CD14-positive monocyte (primary cell): ENCODE measurements at regions not wholly inside any gene's neighbourhood (a gene's known extent, or its start where the extent isn't known, plus 50 kb on each side); places are given as distances from the start of the nearest gene placed in this dataset.

Source experiments
- DNase-seq, 3 donors: peaks; one replicate each; pipeline ENCODE4 v3.0.0-alpha.2; 2011 to 2022
- H2AFZ ChIP-seq: 2 replicates; pipeline ENCODE4 v1.6.0; 2012; ENCODE audit warnings: mild to moderate bottlenecking, low read depth, low read length, inconsistent platforms; ENCODE audit not compliant: insufficient read depth, poor library complexity, severe bottlenecking
- H3K27ac ChIP-seq, 2 donors: 1 replicate in 1 of 2; 2 replicates in 1 of 2; pipeline ENCODE4 v1.5.1; 2012 to 2013; ENCODE audit warnings: low read length in 2 of 2, control low read depth in 1 of 2, inconsistent platforms in 1 of 2, low read depth in 1 of 2, mild to moderate bottlenecking in 1 of 2
- H3K27me3 ChIP-seq, 2 donors: one replicate each; pipeline versions ENCODE4 v1.6.0 to v1.6.1; 2011 to 2013; ENCODE audit warnings: low read length in 2 of 2; ENCODE audit not compliant: control insufficient read depth in 2 of 2, insufficient read depth in 2 of 2
- H3K36me3 ChIP-seq, 2 donors: replicated peaks in 1 of 2; 1 replicate in 1 of 2; 2 replicates in 1 of 2; pipeline versions ENCODE4 v1.5.1 to v1.6.1; 2012 to 2013; ENCODE audit warnings: low read length in 2 of 2, control low read depth in 1 of 2, inconsistent platforms in 1 of 2, mild to moderate bottlenecking in 1 of 2; ENCODE audit not compliant: insufficient read depth in 2 of 2, control insufficient read depth in 1 of 2
- H3K4me1 ChIP-seq, 2 donors: 1 replicate in 1 of 2; 2 replicates in 1 of 2; pipeline versions ENCODE4 v1.5.1 to v1.6.1; 2012 to 2013; ENCODE audit warnings: low read length in 2 of 2, control low read depth in 1 of 2, inconsistent platforms in 1 of 2, mild to moderate bottlenecking in 1 of 2, moderate library complexity in 1 of 2; ENCODE audit not compliant: insufficient read depth in 2 of 2, control insufficient read depth in 1 of 2
- H3K4me2 ChIP-seq: replicated peaks from 2 replicates; pipeline ENCODE3; 2012; ENCODE audit warnings: low read length, moderate library complexity, mild to moderate bottlenecking; ENCODE audit not compliant: poor library complexity, severe bottlenecking; ENCODE audit errors: extremely low read depth
- H3K4me3 ChIP-seq, 3 experiments: fragments of 200-600 bp in 1 of 3; sonication (generic) in 1 of 3; replicated peaks in 1 of 3; 1 replicate in 2 of 3; 2 replicates in 1 of 3; pipeline ENCODE4 v1.5.1; 2011 to 2013; ENCODE audit warnings: low read length in 3 of 3, mild to moderate bottlenecking in 3 of 3, control low read depth in 2 of 3, low read depth in 2 of 3, inconsistent platforms in 1 of 3, moderate library complexity in 1 of 3
- H3K79me2 ChIP-seq: 2 replicates; pipeline ENCODE4 v1.6.0; 2012; ENCODE audit warnings: mild to moderate bottlenecking, control low read depth, inconsistent platforms, low read length, moderate library complexity; ENCODE audit not compliant: insufficient read depth
- H3K9ac ChIP-seq: 2 replicates; pipeline ENCODE4 v1.6.0; 2017; ENCODE audit warnings: low read length, mild to moderate bottlenecking; ENCODE audit not compliant: insufficient read depth, poor library complexity, severe bottlenecking
- H3K9me3 ChIP-seq, 2 donors: replicated peaks in 1 of 2; 1 replicate in 1 of 2; 2 replicates in 1 of 2; pipeline versions ENCODE4 v1.5.1 to v1.6.1; 2012 to 2013; ENCODE audit warnings: low read length in 2 of 2, control low read depth in 1 of 2; ENCODE audit not compliant: control insufficient read depth in 1 of 2, insufficient read depth in 1 of 2
- H4K20me1 ChIP-seq: 2 replicates; pipeline ENCODE4 v1.6.0; 2012; ENCODE audit warnings: mild to moderate bottlenecking, low read length, control low read depth, moderate library complexity; ENCODE audit not compliant: insufficient read depth
- H3K27ac Mint-ChIP-seq, 7 donors: one replicate each; pipeline ENCODE4 v1.8.0; 2020; ENCODE audit warnings: mild to moderate bottlenecking in 7 of 7, mixed read lengths in 7 of 7, moderate library complexity in 6 of 7, inconsistent platforms in 2 of 7
- H3K27me3 Mint-ChIP-seq, 3 donors: one replicate each; pipeline ENCODE4 v1.8.0; 2021 to 2022; ENCODE audit warnings: low read depth in 3 of 3, mild to moderate bottlenecking in 3 of 3, mixed read lengths in 3 of 3, moderate library complexity in 3 of 3, inconsistent platforms in 1 of 3
- H3K36me3 Mint-ChIP-seq, 2 donors: one replicate each; pipeline ENCODE4 v1.8.0; 2020; ENCODE audit warnings: mixed read lengths in 2 of 2, inconsistent platforms in 1 of 2, mild to moderate bottlenecking in 1 of 2
- H3K4me1 Mint-ChIP-seq: one replicate; pipeline ENCODE4 v1.8.0; 2020; ENCODE audit warnings: mild to moderate bottlenecking, mixed read lengths
- H3K4me3 Mint-ChIP-seq, 2 donors: one replicate each; pipeline ENCODE4 v1.8.0; 2020; ENCODE audit warnings: mild to moderate bottlenecking in 2 of 2, mixed read lengths in 2 of 2, moderate library complexity in 1 of 2
- H3K9me3 Mint-ChIP-seq, 7 donors: one replicate each; pipeline ENCODE4 v1.8.0; 2020 to 2022; ENCODE audit warnings: mixed read lengths in 7 of 7, mild to moderate bottlenecking in 6 of 7, moderate library complexity in 6 of 7, inconsistent platforms in 2 of 7
- WGBS: methylation state at CpG from one replicate; pipeline ENCODE4 v1.1.5; 2013; ENCODE audit warnings: missing lambda C conversion rate; ENCODE audit not compliant: insufficient coverage; 5-methylcytosine and 5-hydroxymethylcytosine counted together
- intact Hi-C, 2 donors: fragments of 100-400 bp; cut with micrococcal nuclease; formaldehyde crosslinking; loops; one replicate each; pipeline versions ENCODE4 v1.15.0 to v1.15.1; 2023
- TF ChIP-seq, protein P1 (sequence below): fragments of 200-600 bp; IDR thresholded peaks from one replicate; pipeline ENCODE4 v1.8.0; 2022; ENCODE audit warnings: antibody characterized with exemption, mild to moderate bottlenecking

DNA sequence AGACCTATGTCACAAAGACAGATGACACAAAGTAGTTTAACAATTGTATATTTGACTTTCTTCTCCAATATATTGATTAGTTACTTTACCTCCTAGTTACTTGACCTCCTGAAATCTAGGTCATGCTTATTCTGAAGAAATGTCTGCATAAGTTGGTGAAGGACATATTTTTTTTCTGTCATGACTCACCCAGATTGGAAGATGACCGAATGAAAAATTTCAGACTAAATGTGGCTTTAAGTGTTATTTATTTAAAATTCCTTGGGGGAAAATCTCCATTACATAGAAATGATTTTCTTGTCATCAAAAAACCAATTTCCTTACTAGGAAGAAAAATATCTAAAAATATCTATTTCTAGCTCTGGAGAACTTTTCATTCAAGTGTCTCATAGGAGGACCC lies 217.1 kb downstream of the POSTN start:
- no peaks in the 10 kb centered on the region for H3K27me3 Mint-ChIP-seq
- no peaks in the 10 kb centered on the region for H4K20me1 ChIP-seq
- H3K9ac ChIP-seq, result no peak overlapping the region
- H3K4me1 Mint-ChIP-seq, result no peaks in the 10 kb centered on the region
- H3K27me3 ChIP-seq, result no peaks in the 10 kb centered on the region
- no peak overlapping the region for H3K4me2 ChIP-seq
- H3K9me3 ChIP-seq, result peaks cover 0 to 5% of the 10 kb centered on the region in 2 donors
- TF ChIP-seq, protein P1, sequence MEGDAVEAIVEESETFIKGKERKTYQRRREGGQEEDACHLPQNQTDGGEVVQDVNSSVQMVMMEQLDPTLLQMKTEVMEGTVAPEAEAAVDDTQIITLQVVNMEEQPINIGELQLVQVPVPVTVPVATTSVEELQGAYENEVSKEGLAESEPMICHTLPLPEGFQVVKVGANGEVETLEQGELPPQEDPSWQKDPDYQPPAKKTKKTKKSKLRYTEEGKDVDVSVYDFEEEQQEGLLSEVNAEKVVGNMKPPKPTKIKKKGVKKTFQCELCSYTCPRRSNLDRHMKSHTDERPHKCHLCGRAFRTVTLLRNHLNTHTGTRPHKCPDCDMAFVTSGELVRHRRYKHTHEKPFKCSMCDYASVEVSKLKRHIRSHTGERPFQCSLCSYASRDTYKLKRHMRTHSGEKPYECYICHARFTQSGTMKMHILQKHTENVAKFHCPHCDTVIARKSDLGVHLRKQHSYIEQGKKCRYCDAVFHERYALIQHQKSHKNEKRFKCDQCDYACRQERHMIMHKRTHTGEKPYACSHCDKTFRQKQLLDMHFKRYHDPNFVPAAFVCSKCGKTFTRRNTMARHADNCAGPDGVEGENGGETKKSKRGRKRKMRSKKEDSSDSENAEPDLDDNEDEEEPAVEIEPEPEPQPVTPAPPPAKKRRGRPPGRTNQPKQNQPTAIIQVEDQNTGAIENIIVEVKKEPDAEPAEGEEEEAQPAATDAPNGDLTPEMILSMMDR, result no peak
- H3K79me2 ChIP-seq, result no peaks in the 10 kb centered on the region
- WGBS, result no CpG with 5 or more reads among the region's 1 CpG
- H3K27ac ChIP-seq, result no peak overlapping the region
- no peaks in the 10 kb centered on the region for H3K4me1 ChIP-seq
- H3K36me3 ChIP-seq, result no peaks in the 10 kb centered on the region
- no peak for DNase-seq
- intact Hi-C loops, result no loop called here
- H3K9me3 Mint-ChIP-seq, result peaks cover 0 to 6% (median 2%) of the 10 kb centered on the region in 7 donors
- H3K4me3 Mint-ChIP-seq, result no peak overlapping the region
- H3K27ac Mint-ChIP-seq, result no peak overlapping the region
- no peaks in the 10 kb centered on the region for H3K36me3 Mint-ChIP-seq
- H2AFZ ChIP-seq, result no peak overlapping the region
- no peak overlapping the region for H3K4me3 ChIP-seq

DNA sequence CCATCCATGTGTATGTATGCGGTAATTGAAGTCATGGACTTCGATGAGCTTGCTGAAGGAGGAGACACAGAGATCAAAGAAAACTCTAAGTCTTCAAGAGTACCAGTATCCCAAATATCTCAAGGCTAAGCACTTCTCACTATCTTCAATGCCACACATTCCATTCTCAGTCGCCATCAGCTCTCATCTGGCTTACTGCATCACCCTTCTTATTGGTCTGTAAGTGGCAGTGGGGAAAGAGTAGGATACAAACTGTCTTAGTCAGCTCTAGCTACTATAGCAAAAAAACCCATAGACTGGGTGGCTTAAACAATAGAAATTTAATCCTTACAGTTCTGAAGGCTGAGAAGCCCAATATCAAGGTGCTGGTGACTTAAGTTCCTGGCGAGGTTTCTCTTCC lies 218.7 kb downstream of the POSTN start:
- no peak overlapping the region for H2AFZ ChIP-seq
- H3K27ac Mint-ChIP-seq, result no peak overlapping the region
- no peak overlapping the region for H3K9ac ChIP-seq
- H4K20me1 ChIP-seq, result no peaks in the 10 kb centered on the region
- TF ChIP-seq, protein P1, result no peak
- intact Hi-C loops, result no loop called here
- no peak for DNase-seq
- H3K36me3 Mint-ChIP-seq, result no peaks in the 10 kb centered on the region
- H3K4me2 ChIP-seq, result no peak overlapping the region
- H3K36me3 ChIP-seq, result no peaks in the 10 kb centered on the region
- 60% methylated on average over 1 of the region's 4 CpGs for WGBS
- no peaks in the 10 kb centered on the region for H3K27me3 ChIP-seq
- H3K4me3 Mint-ChIP-seq, result no peak overlapping the region
- no peaks in the 10 kb centered on the region for H3K27me3 Mint-ChIP-seq
- H3K9me3 Mint-ChIP-seq, result peaks cover 0 to 2% (median 0%) of the 10 kb centered on the region in 7 donors
- no peaks in the 10 kb centered on the region for H3K4me1 ChIP-seq
- peaks cover 3 to 5% of the 10 kb centered on the region in 2 donors for H3K9me3 ChIP-seq
- H3K4me1 Mint-ChIP-seq, result no peaks in the 10 kb centered on the region
- no peak overlapping the region for H3K4me3 ChIP-seq
- H3K27ac ChIP-seq, result no peak overlapping the region
- H3K79me2 ChIP-seq, result no peaks in the 10 kb centered on the region
